ACC112 (cell line): ENCODE measurements at regions not wholly inside any gene's neighbourhood (a gene's known extent, or its start where the extent isn't known, plus 50 kb on each side); places are given as distances from the start of the nearest gene placed in this dataset.
A peak's percentile ranks its signal among the peaks of the same experiment; 100 is the strongest.
"Not testable (repeated sequence)": the region's sequence is repeated elsewhere in the genome, so short reads cannot be mapped to it uniquely, and the experiment has no call there.

Source experiments
- H2AFZ ChIP-seq: fragments of 200-600 bp; sonication (generic); one replicate; pipeline ENCODE4 v1.6.0; 2017; ENCODE audit warnings: antibody characterized with exemption, low read length; ENCODE audit not compliant: unreplicated experiment
- H3K27ac ChIP-seq: fragments of 200-600 bp; sonication (generic); 2 replicates; pipeline ENCODE4 v1.5.1; 2014; ENCODE audit warnings: low read depth, mild to moderate bottlenecking, antibody characterized with exemption, low read length, moderate library complexity
- H3K27me3 ChIP-seq: fragments of 200-600 bp; sonication (generic); 2 replicates; pipeline ENCODE4 v1.6.1; 2014; ENCODE audit warnings: mild to moderate bottlenecking, antibody characterized with exemption, low read length, moderate library complexity, mixed read lengths; ENCODE audit not compliant: insufficient read depth
- H3K36me3 ChIP-seq: fragments of 200-600 bp; sonication (generic); 2 replicates; pipeline ENCODE4 v1.6.1; 2016; ENCODE audit warnings: mild to moderate bottlenecking, antibody characterized with exemption, low read length, moderate library complexity, mixed read lengths; ENCODE audit not compliant: insufficient read depth
- H3K4me1 ChIP-seq: fragments of 200-600 bp; sonication (generic); one replicate; pipeline ENCODE4 v1.6.1; 2016; ENCODE audit warnings: low read length, mixed read lengths; ENCODE audit not compliant: insufficient read depth, unreplicated experiment, control insufficient read depth
- H3K4me3 ChIP-seq: fragments of 200-600 bp; sonication (generic); 2 replicates; pipeline ENCODE4 v1.5.1; 2014; ENCODE audit warnings: mild to moderate bottlenecking, low read depth, low read length
- H3K79me2 ChIP-seq: fragments of 200-600 bp; sonication (generic); one replicate; pipeline ENCODE4 v1.6.0; 2016; ENCODE audit warnings: low read length; ENCODE audit not compliant: control insufficient read depth, unreplicated experiment, insufficient read depth

DNA sequence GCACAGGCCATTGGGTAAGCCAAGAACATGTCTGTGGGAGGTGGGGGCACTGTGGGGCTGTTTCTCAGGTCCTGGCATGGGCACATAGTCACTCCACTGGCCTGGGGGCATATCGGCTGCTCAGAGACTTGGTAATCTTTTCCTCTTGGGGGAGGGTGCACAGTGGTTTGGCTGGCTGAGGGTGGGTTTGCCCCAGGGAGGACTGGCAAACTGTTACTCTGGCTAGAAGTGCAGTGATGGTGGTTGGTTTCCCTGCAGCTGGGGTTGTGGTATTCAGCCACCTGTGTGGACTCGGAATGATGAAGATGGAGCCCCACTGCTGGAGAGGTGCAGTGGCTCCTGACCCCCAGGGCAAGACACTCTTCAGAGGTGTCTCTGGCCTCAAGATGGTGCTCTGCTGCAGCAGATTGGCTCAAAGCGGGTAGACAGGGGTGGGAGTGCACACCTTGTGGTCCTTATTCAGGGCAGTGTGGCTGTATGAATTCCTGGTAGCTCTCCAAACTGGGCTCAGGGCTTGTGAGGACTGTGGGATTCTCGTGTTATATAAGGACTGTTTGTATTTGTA is 74.1 kb upstream of the DDHD1 start:
- no peak overlapping the region for H3K4me3 ChIP-seq
- H3K36me3 ChIP-seq, result no peaks in the 10 kb centered on the region
- H3K27ac ChIP-seq, result no peak overlapping the region
- no peak overlapping the region for H2AFZ ChIP-seq
- H3K27me3 ChIP-seq, result no peaks in the 10 kb centered on the region
- H3K4me1 ChIP-seq, result no peaks in the 10 kb centered on the region
- H3K79me2 ChIP-seq, result no peaks in the 10 kb centered on the region

DNA sequence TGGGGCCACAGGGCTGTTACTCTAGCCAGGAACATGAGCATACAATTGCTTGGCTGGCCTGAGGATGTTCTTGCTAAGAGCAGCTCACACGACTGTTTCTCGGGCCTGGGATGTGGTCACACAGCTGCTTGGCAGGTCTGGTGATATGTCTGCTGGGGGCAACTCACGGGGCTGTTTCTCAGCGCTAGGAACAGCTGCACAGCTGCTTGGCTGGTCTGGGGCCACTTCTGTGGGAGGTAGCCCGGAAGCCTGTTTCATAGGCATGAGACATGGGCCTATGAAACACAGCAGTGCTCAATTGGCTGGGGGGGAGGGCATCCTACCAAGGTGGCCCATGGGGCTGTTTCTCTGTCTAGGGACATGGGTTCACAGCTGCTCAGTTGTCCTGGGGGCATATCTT is 73.4 kb upstream of the DDHD1 start:
- H3K27ac ChIP-seq, result no peak overlapping the region
- no peak overlapping the region for H2AFZ ChIP-seq
- H3K27me3 ChIP-seq, result no peaks in the 10 kb centered on the region
- no peak overlapping the region for H3K4me3 ChIP-seq
- no peaks in the 10 kb centered on the region for H3K79me2 ChIP-seq
- no peaks in the 10 kb centered on the region for H3K4me1 ChIP-seq
- H3K36me3 ChIP-seq, result no peaks in the 10 kb centered on the region

DNA sequence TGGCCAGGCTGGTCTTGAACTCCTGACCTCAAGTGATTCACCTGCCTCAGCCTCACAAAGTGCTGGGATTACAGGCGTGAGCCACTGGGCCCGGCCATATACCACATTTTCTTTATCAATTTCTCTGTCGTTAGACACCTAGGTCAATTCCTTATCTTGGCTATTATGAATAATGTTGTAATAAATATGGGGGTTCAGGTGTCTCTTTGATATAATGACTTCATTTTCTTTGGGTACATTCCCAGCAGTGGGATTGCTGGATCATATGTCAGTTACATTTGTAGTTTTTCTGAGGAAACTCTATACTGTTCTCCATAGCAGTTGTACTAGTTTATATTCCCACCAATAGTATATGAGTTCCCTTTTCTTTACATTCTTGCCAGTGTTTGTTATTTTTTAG is 67.8 kb upstream of the DDHD1 start:
- Histone ChIP-seq H3K4me3 (no peak overlapping the region), H3K36me3 (no peaks in the 10 kb centered on the region), H3K27me3 (no peaks in the 10 kb centered on the region), H3K4me1 (no peaks in the 10 kb centered on the region), H3K79me2 (no peaks in the 10 kb centered on the region), H2AFZ (no peak overlapping the region), H3K27ac (no peak overlapping the region)

DNA sequence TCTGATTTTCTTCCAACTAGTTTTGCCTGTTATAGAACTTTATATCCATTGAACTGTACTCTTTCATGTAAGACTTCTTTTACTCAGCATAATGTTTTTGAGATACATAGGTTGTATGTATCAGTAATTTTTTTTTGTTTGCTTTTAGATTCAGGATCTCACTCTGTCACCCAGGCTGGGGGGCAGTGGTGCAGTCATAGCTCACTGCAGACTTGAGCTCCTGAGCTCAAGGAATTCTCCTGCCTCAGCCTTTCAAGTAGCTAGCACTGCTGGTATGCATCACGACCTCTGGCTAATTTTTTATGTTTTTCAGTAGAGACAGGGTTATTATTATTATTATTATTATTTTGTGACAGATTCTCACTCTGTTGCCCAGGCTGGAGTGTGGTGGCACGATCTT is 65.0 kb upstream of the DDHD1 start:
- Histone ChIP-seq H2AFZ (peak overlapping the region; percentile 16), H3K27me3 (no peaks in the 10 kb centered on the region), H3K79me2 (no peaks in the 10 kb centered on the region), H3K4me3 (peak overlapping the region; percentile 78), H3K36me3 (no peaks in the 10 kb centered on the region), H3K27ac (no peak overlapping the region), H3K4me1 (no peaks in the 10 kb centered on the region)

DNA sequence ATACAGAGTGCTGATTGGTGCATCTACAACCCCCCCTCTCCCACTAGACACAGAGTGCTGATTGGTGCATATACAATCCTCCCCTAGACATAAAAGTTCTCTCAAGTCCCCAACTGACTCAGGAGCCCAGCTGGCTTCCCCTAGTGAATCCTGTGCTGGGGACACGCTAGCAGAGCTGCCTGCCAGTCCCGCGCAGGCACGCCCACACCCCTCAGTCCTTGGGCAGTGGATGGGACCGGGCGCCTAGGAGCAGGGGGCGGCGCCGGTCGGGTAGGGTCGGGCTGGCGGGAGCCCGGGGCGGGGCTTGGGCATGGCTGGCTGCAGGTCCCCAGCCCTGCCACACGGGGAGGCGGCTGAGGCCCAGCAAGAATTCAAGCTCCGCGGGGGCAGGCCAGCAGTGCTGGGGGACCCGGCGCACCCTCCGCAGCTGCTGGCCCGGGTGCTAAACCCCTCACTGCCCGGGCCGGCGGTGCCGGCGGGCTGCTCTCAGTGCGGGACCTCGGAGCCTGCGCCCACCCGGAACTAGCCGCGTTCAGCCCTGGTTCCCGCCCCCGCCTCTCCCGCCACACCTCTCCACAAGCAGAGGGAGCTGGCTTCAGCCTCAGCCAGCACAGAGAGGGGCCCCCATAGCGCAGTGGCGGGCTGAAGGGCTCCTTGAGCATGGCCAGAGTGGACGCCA is 64.3 kb upstream of the DDHD1 start:
- H3K4me1 ChIP-seq, result no peaks in the 10 kb centered on the region
- H3K4me3 ChIP-seq, result peak overlapping the region; percentile 78
- H3K36me3 ChIP-seq, result no peaks in the 10 kb centered on the region
- no peak overlapping the region for H3K27ac ChIP-seq
- peak overlapping the region; percentile 16 for H2AFZ ChIP-seq
- H3K27me3 ChIP-seq, result no peaks in the 10 kb centered on the region
- H3K79me2 ChIP-seq, result no peaks in the 10 kb centered on the region

DNA sequence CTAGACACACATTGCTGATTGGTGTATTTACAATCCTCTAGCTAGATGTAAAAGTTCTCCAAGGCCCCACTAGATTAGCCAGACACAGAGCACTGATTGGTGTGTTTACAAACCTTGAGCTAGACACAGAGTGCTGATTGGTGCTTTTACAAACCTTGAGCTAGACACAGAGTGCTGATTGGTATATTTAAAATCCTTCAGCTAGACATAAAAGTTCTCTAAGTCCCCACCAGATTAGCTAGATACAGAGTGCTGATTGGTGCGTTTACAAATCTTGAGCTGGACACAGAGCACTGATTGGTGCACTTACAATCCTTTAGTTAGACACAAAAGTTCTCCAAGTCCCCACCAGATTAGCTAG is 63.8 kb upstream of the DDHD1 start:
- not testable (repeated sequence) for H3K27me3 ChIP-seq, H2AFZ ChIP-seq, H3K79me2 ChIP-seq, H3K27ac ChIP-seq, H3K4me1 ChIP-seq, H3K36me3 ChIP-seq
- peak overlapping the region; percentile 78 for H3K4me3 ChIP-seq

DNA sequence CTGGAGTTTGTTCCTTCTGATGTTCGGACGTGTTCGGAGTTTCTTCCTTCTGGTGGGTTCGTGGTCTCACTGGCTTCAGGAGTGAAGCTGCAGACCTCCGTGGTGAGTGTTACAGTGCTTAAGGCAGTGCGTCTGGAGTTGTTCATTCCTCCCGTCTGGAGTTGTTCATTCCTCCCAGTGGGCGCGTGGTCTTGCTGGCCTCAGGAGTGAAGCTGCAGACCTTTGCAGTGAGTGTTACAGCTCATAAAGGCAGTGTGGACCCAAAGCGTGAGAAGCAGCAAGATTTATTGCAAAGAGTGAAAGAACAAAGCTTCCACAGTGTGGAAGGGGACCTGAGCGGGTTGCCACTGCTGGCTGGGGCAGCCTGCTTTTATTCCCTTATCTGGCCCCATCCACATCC is 63.4 kb upstream of the DDHD1 start:
- H2AFZ ChIP-seq, H3K27me3 ChIP-seq, H3K4me1 ChIP-seq, H3K4me3 ChIP-seq, H3K36me3 ChIP-seq, H3K27ac ChIP-seq, H3K79me2 ChIP-seq: not testable (repeated sequence)

DNA sequence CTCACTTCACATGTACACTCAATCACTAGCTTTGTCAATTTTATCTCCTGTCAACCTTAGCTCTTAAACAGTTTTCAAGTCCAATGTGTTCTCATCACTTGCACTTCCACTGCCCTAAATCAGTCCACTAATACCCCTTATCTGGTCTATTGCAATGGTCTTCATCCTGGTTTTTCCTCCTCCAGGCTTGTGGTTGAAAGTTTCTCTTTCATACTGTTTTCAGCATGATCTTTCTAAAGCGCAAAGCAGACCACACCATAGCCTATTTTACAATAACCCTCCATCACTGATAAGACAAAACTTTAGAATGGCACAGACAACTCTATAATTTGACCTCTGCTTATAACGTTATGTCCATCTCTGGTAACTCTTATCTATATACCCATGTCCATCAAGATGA is 62.0 kb upstream of the DDHD1 start:
- Histone ChIP-seq H2AFZ (no peak overlapping the region), H3K79me2 (no peaks in the 10 kb centered on the region), H3K4me1 (no peaks in the 10 kb centered on the region), H3K27me3 (no peaks in the 10 kb centered on the region), H3K36me3 (no peaks in the 10 kb centered on the region), H3K27ac (no peak overlapping the region), H3K4me3 (no peak overlapping the region)

DNA sequence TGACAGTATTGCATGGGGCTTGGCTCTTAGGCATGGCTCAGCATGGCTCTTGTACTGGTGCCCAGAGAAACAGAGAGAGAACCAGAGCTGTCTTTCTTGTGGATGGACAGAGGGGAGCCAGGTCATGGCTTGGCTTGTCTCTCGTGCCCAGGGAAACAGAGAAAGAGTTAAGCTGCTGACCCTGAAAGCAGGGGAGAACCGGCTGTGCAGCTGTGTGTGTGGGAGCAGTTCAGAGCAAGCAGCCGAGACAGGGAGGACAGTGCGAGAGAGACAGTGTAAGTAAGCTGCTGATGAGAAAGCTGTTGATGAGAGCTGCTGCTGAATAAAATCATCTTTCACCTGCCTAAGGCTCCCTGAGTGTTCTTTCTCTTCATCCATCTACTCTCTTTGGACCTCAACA is 61.3 kb upstream of the DDHD1 start:
- Histone ChIP-seq H3K27me3 (no peaks in the 10 kb centered on the region), H3K27ac (no peak overlapping the region), H2AFZ (no peak overlapping the region), H3K4me3 (no peak overlapping the region), H3K36me3 (no peaks in the 10 kb centered on the region), H3K4me1 (no peaks in the 10 kb centered on the region), H3K79me2 (no peaks in the 10 kb centered on the region)

DNA sequence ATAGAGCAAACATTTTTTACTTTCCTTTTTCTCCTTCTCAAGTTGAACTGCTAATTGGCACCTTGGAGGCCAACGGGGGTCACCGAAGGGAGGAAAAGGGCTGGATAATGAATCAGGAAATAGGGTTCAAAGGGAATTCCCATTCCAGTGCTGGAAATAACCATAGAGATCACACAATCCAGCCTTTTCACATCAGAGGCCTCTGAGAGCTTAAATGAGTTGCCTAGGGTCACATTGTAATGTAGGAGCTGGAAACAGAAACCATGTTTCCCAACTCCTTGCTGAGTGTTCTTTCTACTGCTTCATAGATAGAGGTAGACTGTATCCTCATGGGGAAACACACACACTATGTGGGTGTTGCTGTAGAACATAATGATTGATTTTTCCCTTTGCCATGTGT is 60.6 kb upstream of the DDHD1 start:
- Histone ChIP-seq H2AFZ (no peak overlapping the region), H3K27me3 (no peaks in the 10 kb centered on the region), H3K79me2 (no peaks in the 10 kb centered on the region), H3K36me3 (no peaks in the 10 kb centered on the region), H3K27ac (no peak overlapping the region), H3K4me1 (no peaks in the 10 kb centered on the region), H3K4me3 (no peak overlapping the region)

DNA sequence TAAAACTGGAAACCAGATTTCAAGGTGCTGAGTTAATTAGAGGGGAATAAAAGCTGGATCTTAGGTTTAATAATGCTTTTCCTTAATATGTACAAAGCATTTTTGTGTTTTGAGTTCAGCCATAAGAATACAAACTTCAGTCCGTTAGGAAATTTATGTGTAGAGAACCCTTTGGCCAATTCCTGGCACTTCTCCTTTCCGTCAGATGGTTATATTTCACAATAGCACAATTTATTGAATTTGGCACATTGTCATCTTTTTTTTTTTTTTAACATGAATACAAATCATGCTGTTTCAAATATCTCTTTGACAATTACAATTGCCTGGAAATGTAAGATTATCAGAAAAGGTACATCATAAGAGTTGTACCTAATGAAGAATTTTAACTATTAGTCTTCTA is 56.2 kb upstream of the DDHD1 start:
- Histone ChIP-seq H3K4me3 (no peak overlapping the region), H2AFZ (no peak overlapping the region), H3K36me3 (no peaks in the 10 kb centered on the region), H3K4me1 (no peaks in the 10 kb centered on the region), H3K79me2 (no peaks in the 10 kb centered on the region), H3K27ac (no peak overlapping the region), H3K27me3 (0 out of 2 replicates have a peak, but pooled peaks cover 7% of the 10 kb centered on the region)
